Liver (tissue), 7 donors: ENCODE measurements at regions not wholly inside any gene's neighbourhood (a gene's known extent, or its start where the extent isn't known, plus 50 kb on each side); places are given as distances from the start of the nearest gene placed in this dataset.

Experiments
- DNase-seq: peaks from one replicate; pipeline ENCODE4 v3.0.0-alpha.2; 2017; ENCODE audit warnings: low spot score
- H3K27ac ChIP-seq, 2 donors: one replicate each; pipeline ENCODE4 v1.7.0; 2013; ENCODE audit warnings: inconsistent platforms in 2 of 2, low read length in 2 of 2, control low read depth in 1 of 2, low read depth in 1 of 2, mild to moderate bottlenecking in 1 of 2
- H3K27me3 ChIP-seq, 4 donors: one replicate each; pipeline versions ENCODE4 v1.6.1 to v1.7.0; 2013; ENCODE audit warnings: low read length in 3 of 4, inconsistent platforms in 1 of 4, mild to moderate bottlenecking in 1 of 4, moderate library complexity in 1 of 4; ENCODE audit not compliant: control insufficient read depth in 4 of 4, insufficient read depth in 4 of 4
- H3K36me3 ChIP-seq, 4 donors: one replicate each; pipeline versions ENCODE4 v1.6.1 to v1.7.0; 2013; ENCODE audit warnings: low read length in 3 of 4, mild to moderate bottlenecking in 3 of 4, low read depth in 1 of 4, moderate library complexity in 1 of 4; ENCODE audit not compliant: control insufficient read depth in 4 of 4, insufficient read depth in 3 of 4
- H3K4me1 ChIP-seq, 4 donors: one replicate each; pipeline versions ENCODE4 v1.6.1 to v1.7.0; 2013; ENCODE audit warnings: low read length in 3 of 4, mild to moderate bottlenecking in 3 of 4, moderate library complexity in 1 of 4; ENCODE audit not compliant: control insufficient read depth in 4 of 4, insufficient read depth in 4 of 4
- H3K4me3 ChIP-seq, 3 donors: one replicate each; pipeline versions ENCODE4 v1.6.1 to v1.7.0; 2013; ENCODE audit warnings: low read length in 3 of 3, control low read depth in 1 of 3, low read depth in 1 of 3, mild to moderate bottlenecking in 1 of 3
- H3K9ac ChIP-seq, 2 donors: one replicate each; pipeline ENCODE4 v1.7.0; 2013; ENCODE audit warnings: low read length in 2 of 2, mild to moderate bottlenecking in 2 of 2, moderate library complexity in 2 of 2, control low read depth in 1 of 2, low read depth in 1 of 2
- H3K9me3 ChIP-seq, 4 donors: one replicate each; pipeline versions ENCODE4 v1.6.1 to v1.7.0; 2013; ENCODE audit warnings: low read length in 3 of 4; ENCODE audit not compliant: control insufficient read depth in 4 of 4
- ATF3 ChIP-seq: IDR thresholded peaks from 2 replicates; pipeline ENCODE4 v1.6.1; 2016; ENCODE audit warnings: antibody characterized with exemption
- EGR1 ChIP-seq, 2 donors: IDR thresholded peaks; 2 replicates each; pipeline ENCODE4 v1.6.1; 2016 to 2018; ENCODE audit warnings: antibody characterized with exemption in 2 of 2, low read depth in 2 of 2
- FOXA1 ChIP-seq: IDR thresholded peaks from 2 replicates; pipeline ENCODE4 v1.6.1; 2016; ENCODE audit warnings: antibody characterized with exemption
- FOXA2 ChIP-seq: IDR thresholded peaks from 2 replicates; pipeline ENCODE4 v1.6.1; 2016; ENCODE audit warnings: antibody characterized with exemption
- GABPA ChIP-seq, 2 donors: IDR thresholded peaks in 1 of 2; conservative IDR thresholded peaks in 1 of 2; 2 replicates each; pipeline ENCODE4 v1.6.1; 2016; ENCODE audit warnings: antibody characterized with exemption in 2 of 2, mild to moderate bottlenecking in 1 of 2, moderate library complexity in 1 of 2
- HNF4A ChIP-seq, 2 donors: conservative IDR thresholded peaks; 2 replicates each; pipeline ENCODE4 v1.6.1; 2016; ENCODE audit warnings: antibody characterized with exemption in 2 of 2, mild to moderate bottlenecking in 2 of 2
- HNF4G ChIP-seq: IDR thresholded peaks from 2 replicates; pipeline ENCODE4 v1.6.1; 2016; ENCODE audit warnings: antibody characterized with exemption
- MAX ChIP-seq: IDR thresholded peaks from 2 replicates; pipeline ENCODE4 v1.6.1; 2016; ENCODE audit warnings: antibody characterized with exemption
- NR2F2 ChIP-seq: IDR thresholded peaks from 2 replicates; pipeline ENCODE4 v1.6.1; 2016; ENCODE audit warnings: antibody characterized with exemption
- RXRA ChIP-seq, 2 donors: IDR thresholded peaks; 2 replicates each; pipeline ENCODE4 v1.6.1; 2017 to 2018; ENCODE audit warnings: antibody characterized with exemption in 2 of 2, mild to moderate bottlenecking in 1 of 2
- SP1 ChIP-seq: IDR thresholded peaks from 2 replicates; pipeline ENCODE4 v1.6.1; 2018; ENCODE audit warnings: antibody characterized with exemption, mild to moderate bottlenecking
- TAF1 ChIP-seq: conservative IDR thresholded peaks from 2 replicates; pipeline ENCODE4 v1.6.1; 2016; ENCODE audit warnings: antibody characterized with exemption, mild to moderate bottlenecking
- YY1 ChIP-seq: IDR thresholded peaks from 2 replicates; pipeline ENCODE4 v1.6.1; 2016; ENCODE audit warnings: antibody characterized with exemption, mild to moderate bottlenecking
- WGBS: extraction: QIAGEN DNeasy Blood & Tissue Kit; methylation state at CpG from one replicate; pipeline ENCODE4 v1.1.7; 2013; 5-methylcytosine and 5-hydroxymethylcytosine counted together
- TF ChIP-seq, protein P1 (sequence below): IDR thresholded peaks from 2 replicates; pipeline ENCODE4 v1.6.1; 2016; ENCODE audit warnings: antibody characterized with exemption, mild to moderate bottlenecking
- donor health status: healthy.
- donor health status: healthy.
- donor health status: healthy.
- donor health status: healthy.

DNA sequence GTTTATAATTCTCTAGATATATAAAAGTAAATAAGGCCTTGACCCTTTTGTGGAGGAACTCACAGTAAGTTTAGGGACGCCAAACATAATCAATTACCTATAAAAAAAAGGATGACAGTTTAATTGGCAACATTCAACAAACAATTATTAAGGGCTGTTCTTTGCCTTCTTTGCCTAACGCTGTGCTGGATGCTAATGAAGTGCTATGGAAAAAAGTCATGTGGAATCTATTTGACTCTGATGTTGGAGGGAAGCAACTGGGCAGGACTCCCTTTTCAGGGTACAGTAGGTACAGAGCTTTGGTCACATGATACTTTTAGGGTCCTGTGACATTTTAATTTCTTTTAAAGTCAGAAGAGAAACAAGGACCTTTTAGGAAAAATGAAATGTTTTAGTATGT lies 91.1 kb downstream of the PCDH7 start:
- no peak for DNase-seq
- TF ChIP-seq YY1 (no peak), MAX (no peak), GABPA (IDR thresholded peaks at IDR 0.05 in 1 of 2, conservative IDR thresholded peaks at IDR 0.05 in 1 of 2) (no peak), EGR1 (IDR thresholded peaks at IDR 0.05; ENCODE audit: low read depth in 2 of 2) (no peak), RXRA (IDR thresholded peaks at IDR 0.05) (no peak)
- Histone ChIP-seq H3K4me3 (no peak overlapping the region), H3K4me1 (no peaks in the 10 kb centered on the region), H3K27ac (no peak overlapping the region), H3K9ac (no peak overlapping the region), H3K9me3 (no peaks in the 10 kb centered on the region), H3K27me3 (no peaks in the 10 kb centered on the region), H3K36me3 (no peaks in the 10 kb centered on the region)
- WGBS: 68% methylated on average over 2 of the region's 2 CpGs

DNA sequence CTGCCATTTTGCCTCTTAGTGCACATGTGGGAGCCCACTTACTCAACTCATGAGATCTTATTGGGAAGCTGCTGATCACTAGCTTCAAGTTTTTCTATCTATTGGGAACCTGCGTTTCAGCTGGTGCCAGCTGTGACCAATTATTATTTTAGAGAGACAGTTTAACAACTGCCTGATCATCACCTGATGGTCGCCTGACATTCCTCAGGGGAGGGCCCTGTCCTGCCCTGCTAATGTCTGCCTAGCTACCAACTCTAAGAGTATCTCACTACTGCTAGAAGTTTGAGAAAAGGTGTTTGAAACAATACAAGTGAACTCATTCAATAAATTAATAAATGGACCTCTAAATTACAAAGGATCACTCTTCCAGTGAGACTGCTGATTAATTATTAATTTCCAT lies 95.5 kb downstream of the PCDH7 start:
- no peaks in the 10 kb centered on the region for H3K36me3 ChIP-seq
- DNase-seq: no peak
- WGBS: 62% methylated on average over 2 of the region's 2 CpGs
- no peak overlapping the region for H3K27ac ChIP-seq
- H3K27me3 ChIP-seq: no peaks in the 10 kb centered on the region
- H3K4me3 ChIP-seq: no peak overlapping the region
- H3K9me3 ChIP-seq: no peaks in the 10 kb centered on the region
- H3K9ac ChIP-seq: no peak overlapping the region
- TF ChIP-seq GABPA (IDR thresholded peaks at IDR 0.05 in 1 of 2, conservative IDR thresholded peaks at IDR 0.05 in 1 of 2) (no peak), NR2F2 (no peak)
- H3K4me1 ChIP-seq: no peaks in the 10 kb centered on the region

DNA sequence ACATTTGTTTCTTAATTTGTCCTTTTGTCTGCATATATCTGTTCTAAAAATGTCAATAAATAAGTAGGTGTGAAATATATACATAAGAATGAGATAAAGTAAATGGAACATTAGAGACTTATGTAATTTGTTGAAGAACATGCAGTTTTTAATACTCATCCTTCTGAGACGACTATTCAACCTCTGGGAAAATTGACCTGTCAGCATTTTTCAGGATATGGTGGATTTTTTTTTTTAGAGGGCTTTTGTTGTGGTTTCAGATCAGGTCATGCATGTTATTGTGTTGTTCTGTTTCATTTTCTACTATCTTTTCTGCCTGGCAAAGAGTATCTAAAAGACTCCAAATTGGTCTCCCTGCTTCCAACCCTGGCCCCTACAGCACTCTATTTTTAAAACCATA lies 97.3 kb downstream of the PCDH7 start:
- Histone ChIP-seq H3K36me3 (no peaks in the 10 kb centered on the region), H3K4me3 (no peak overlapping the region), H3K4me1 (no peaks in the 10 kb centered on the region), H3K9ac (no peak overlapping the region), H3K9me3 (no peaks in the 10 kb centered on the region), H3K27me3 (no peaks in the 10 kb centered on the region), H3K27ac (no peak overlapping the region)
- DNase-seq: no peak
- TF ChIP-seq HNF4G: no peak
- TF ChIP-seq FOXA1: no peak
- TF ChIP-seq HNF4A (conservative IDR thresholded peaks at IDR 0.05): no peak
- TF ChIP-seq SP1: no peak
- no peak for TF ChIP-seq GABPA (IDR thresholded peaks at IDR 0.05 in 1 of 2, conservative IDR thresholded peaks at IDR 0.05 in 1 of 2)
- TF ChIP-seq RXRA (IDR thresholded peaks at IDR 0.05): no peak
- no peak for TF ChIP-seq TAF1
- no peak for TF ChIP-seq MAX
- no peak for TF ChIP-seq FOXA2
- TF ChIP-seq ATF3: no peak
- TF ChIP-seq, protein P1, sequence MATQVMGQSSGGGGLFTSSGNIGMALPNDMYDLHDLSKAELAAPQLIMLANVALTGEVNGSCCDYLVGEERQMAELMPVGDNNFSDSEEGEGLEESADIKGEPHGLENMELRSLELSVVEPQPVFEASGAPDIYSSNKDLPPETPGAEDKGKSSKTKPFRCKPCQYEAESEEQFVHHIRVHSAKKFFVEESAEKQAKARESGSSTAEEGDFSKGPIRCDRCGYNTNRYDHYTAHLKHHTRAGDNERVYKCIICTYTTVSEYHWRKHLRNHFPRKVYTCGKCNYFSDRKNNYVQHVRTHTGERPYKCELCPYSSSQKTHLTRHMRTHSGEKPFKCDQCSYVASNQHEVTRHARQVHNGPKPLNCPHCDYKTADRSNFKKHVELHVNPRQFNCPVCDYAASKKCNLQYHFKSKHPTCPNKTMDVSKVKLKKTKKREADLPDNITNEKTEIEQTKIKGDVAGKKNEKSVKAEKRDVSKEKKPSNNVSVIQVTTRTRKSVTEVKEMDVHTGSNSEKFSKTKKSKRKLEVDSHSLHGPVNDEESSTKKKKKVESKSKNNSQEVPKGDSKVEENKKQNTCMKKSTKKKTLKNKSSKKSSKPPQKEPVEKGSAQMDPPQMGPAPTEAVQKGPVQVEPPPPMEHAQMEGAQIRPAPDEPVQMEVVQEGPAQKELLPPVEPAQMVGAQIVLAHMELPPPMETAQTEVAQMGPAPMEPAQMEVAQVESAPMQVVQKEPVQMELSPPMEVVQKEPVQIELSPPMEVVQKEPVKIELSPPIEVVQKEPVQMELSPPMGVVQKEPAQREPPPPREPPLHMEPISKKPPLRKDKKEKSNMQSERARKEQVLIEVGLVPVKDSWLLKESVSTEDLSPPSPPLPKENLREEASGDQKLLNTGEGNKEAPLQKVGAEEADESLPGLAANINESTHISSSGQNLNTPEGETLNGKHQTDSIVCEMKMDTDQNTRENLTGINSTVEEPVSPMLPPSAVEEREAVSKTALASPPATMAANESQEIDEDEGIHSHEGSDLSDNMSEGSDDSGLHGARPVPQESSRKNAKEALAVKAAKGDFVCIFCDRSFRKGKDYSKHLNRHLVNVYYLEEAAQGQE: no peak
- TF ChIP-seq NR2F2: no peak
- WGBS: 48% methylated on average over 1 of the region's 1 CpG
